GM21423 (cell line): ENCODE measurements at regions not wholly inside any gene's neighbourhood (a gene's known extent, or its start where the extent isn't known, plus 50 kb on each side); places are given as distances from the start of the nearest gene placed in this dataset.
"Not testable (repeated sequence)": the region's sequence is repeated elsewhere in the genome, so short reads cannot be mapped to it uniquely, and the experiment has no call there.

Experiments used
- ATAC-seq: cut with Tn5 transposase; IDR thresholded peaks from one replicate; pipeline ENCODE4 v1.9.1; 2021; ENCODE audit warnings: mild to moderate bottlenecking, moderate library complexity; ENCODE audit not compliant: unreplicated experiment

- not testable (repeated sequence) for ATAC-seq
These were observed 972.9 kb downstream of the GALC start for GRCh38 chr14:87020106-87020505.

- ATAC-seq, result no peak
These were observed 974.7 kb downstream of the GALC start for GRCh38 chr14:87018294-87018693.

GRCh38 chr14:87017335-87017734, 975.6 kb downstream of the GALC start:
- ATAC-seq, result no peak

GRCh38 chr14:87014856-87015255, 978.1 kb downstream of the GALC start:
- no peak for ATAC-seq

GRCh38 chr14:87013583-87013982, 979.4 kb downstream of the GALC start:
- no peak for ATAC-seq

GRCh38 chr14:87008965-87009364, 984.0 kb downstream of the GALC start:
- ATAC-seq, result no peak

- ATAC-seq, result no peak
These were observed 987.7 kb downstream of the GALC start for GRCh38 chr14:87005280-87005679.

- ATAC-seq, result no peak
These were observed 990.2 kb downstream of the GALC start for GRCh38 chr14:87002776-87003175.

- ATAC-seq, result no peak
These were observed 991.6 kb downstream of the GALC start for GRCh38 chr14:87001333-87001732.

GRCh38 chr14:87000081-87000480, 992.9 kb downstream of the GALC start:
- no peak for ATAC-seq

- ATAC-seq, result no peak
These were observed 993.9 kb downstream of the GALC start for GRCh38 chr14:86999036-86999435.

GRCh38 chr14:86997271-86997670, 995.7 kb downstream of the GALC start:
- ATAC-seq, result no peak

- no peak for ATAC-seq
These were observed 1002.6 kb downstream of the GALC start for GRCh38 chr14:86990396-86990795.

GRCh38 chr14:86989285-86989684, 1003.7 kb downstream of the GALC start:
- ATAC-seq, result no peak

GRCh38 chr14:86987966-86988365, 1005.0 kb downstream of the GALC start:
- no peak for ATAC-seq

- no peak for ATAC-seq
These were observed 1019.8 kb downstream of the GALC start for GRCh38 chr14:86973177-86973576.

GRCh38 chr14:86971292-86971691, 1021.7 kb downstream of the GALC start:
- ATAC-seq, result no peak

- ATAC-seq, result peak; percentile 64
These were observed 1031.8 kb downstream of the GALC start for GRCh38 chr14:86961106-86961716.

- no peak for ATAC-seq
These were observed 1037.1 kb downstream of the GALC start for GRCh38 chr14:86955771-86956354.

- no peak for ATAC-seq
These were observed 1038.4 kb downstream of the GALC start for GRCh38 chr14:86954623-86955022.

- ATAC-seq, result no peak
These were observed 1046.5 kb downstream of the GALC start for GRCh38 chr14:86946446-86946845.

GRCh38 chr14:86944434-86944833, 1048.5 kb downstream of the GALC start:
- no peak for ATAC-seq
